DND-41 (cell line): ENCODE measurements at regions not wholly inside any gene's neighbourhood (a gene's known extent, or its start where the extent isn't known, plus 50 kb on each side); places are given as distances from the start of the nearest gene placed in this dataset.

Experiments used
- ATAC-seq: fragments of 200-7000 bp; cut with Tn5 transposase; 3 replicates; pipeline ENCODE4 v1.9.1; 2021; ENCODE audit warnings: low read depth; ENCODE audit not compliant: insufficient read depth
- DNase-seq: peaks from one replicate; pipeline ENCODE4 v3.0.0-alpha.2; 2020
- H2AFZ ChIP-seq: 2 replicates; pipeline ENCODE4 v1.6.0; 2012; ENCODE audit warnings: low read depth, low read length
- H3K27ac ChIP-seq: 2 replicates; pipeline ENCODE4 v1.5.1; 2012; ENCODE audit warnings: low read length, inconsistent platforms
- H3K27me3 ChIP-seq: fragments of 200-600 bp; sonication (generic); 2 replicates; pipeline ENCODE4 v1.6.0; 2012; ENCODE audit warnings: low read length, mild to moderate bottlenecking, inconsistent platforms; ENCODE audit not compliant: insufficient read depth, poor library complexity
- H3K36me3 ChIP-seq: 2 replicates; pipeline ENCODE4 v1.5.1; 2012; ENCODE audit warnings: low read length, inconsistent platforms; ENCODE audit not compliant: insufficient read depth
- H3K4me1 ChIP-seq: 2 replicates; pipeline ENCODE4 v1.5.1; 2012; ENCODE audit warnings: mild to moderate bottlenecking, low read length; ENCODE audit not compliant: insufficient read depth
- H3K4me2 ChIP-seq: 2 replicates; pipeline ENCODE4 v1.6.0; 2012; ENCODE audit warnings: mild to moderate bottlenecking, moderate library complexity, low read length, inconsistent platforms; ENCODE audit not compliant: insufficient read depth
- H3K4me3 ChIP-seq, 2 experiments: fragments of 200-600 bp in 1 of 2; shearing (Covaris generic) in 1 of 2; 2 replicates each; pipeline ENCODE4 v1.5.1; 2012 to 2016; ENCODE audit warnings: inconsistent platforms in 2 of 2, low read length in 2 of 2, mild to moderate bottlenecking in 2 of 2, low read depth in 1 of 2, moderate library complexity in 1 of 2
- H3K79me2 ChIP-seq: 2 replicates; pipeline ENCODE4 v1.6.0; 2012; ENCODE audit warnings: low read length, inconsistent platforms; ENCODE audit not compliant: insufficient read depth
- H3K9ac ChIP-seq: 2 replicates; pipeline ENCODE4 v1.6.0; 2012; ENCODE audit warnings: low read depth, mild to moderate bottlenecking, inconsistent platforms, low read length, moderate library complexity
- H3K9me3 ChIP-seq: 2 replicates; pipeline ENCODE4 v1.5.1; 2012; ENCODE audit warnings: low read length, moderate library complexity, mild to moderate bottlenecking, inconsistent platforms; ENCODE audit not compliant: insufficient read depth, severe bottlenecking
- H4K20me1 ChIP-seq: 2 replicates; pipeline ENCODE4 v1.6.0; 2012; ENCODE audit warnings: low read length; ENCODE audit not compliant: insufficient read depth
- CTCF ChIP-seq: IDR thresholded peaks from 2 replicates; pipeline ENCODE4 v1.5.1; 2012; ENCODE audit warnings: borderline replicate concordance, low read length, moderate library complexity, mild to moderate bottlenecking; ENCODE audit not compliant: poor library complexity, severe bottlenecking; ENCODE audit errors: extremely low read depth
- EZH2 ChIP-seq: IDR thresholded peaks from 3 replicates; pipeline ENCODE4 v1.6.1; 2012; ENCODE audit warnings: borderline replicate concordance, low read depth, mild to moderate bottlenecking, moderate library complexity, low read length, inconsistent platforms; ENCODE audit not compliant: severe bottlenecking

GRCh38 chr18:54100920-54101470 lies 123.5 kb downstream of the MBD2 start:
- ATAC-seq (no peak), DNase-seq (no peak)
- Histone ChIP-seq H3K4me2 (no peak overlapping the region), H3K4me3 (no peak overlapping the region), H3K4me1 (no peaks in the 10 kb centered on the region), H3K36me3 (no peaks in the 10 kb centered on the region), H4K20me1 (no peaks in the 10 kb centered on the region), H2AFZ (no peak overlapping the region), H3K27ac (no peak overlapping the region), H3K9ac (no peak overlapping the region), H3K27me3 (no peaks in the 10 kb centered on the region), H3K79me2 (no peaks in the 10 kb centered on the region), H3K9me3 (peaks cover 4% of the 10 kb centered on the region)
- TF ChIP-seq EZH2 (no peak), CTCF (no peak)

GRCh38 chr18:54100466-54100865 lies 124.0 kb downstream of the MBD2 start:
- no peak overlapping the region for H3K9ac ChIP-seq
- DNase-seq (no peak), ATAC-seq (no peak)
- H2AFZ ChIP-seq, result no peak overlapping the region
- H3K36me3 ChIP-seq, result no peaks in the 10 kb centered on the region
- no peaks in the 10 kb centered on the region for H4K20me1 ChIP-seq
- H3K27ac ChIP-seq, result no peak overlapping the region
- no peaks in the 10 kb centered on the region for H3K79me2 ChIP-seq
- H3K4me2 ChIP-seq, result no peak overlapping the region
- no peak for TF ChIP-seq CTCF
- TF ChIP-seq EZH2, result no peak
- no peaks in the 10 kb centered on the region for H3K4me1 ChIP-seq
- no peaks in the 10 kb centered on the region for H3K27me3 ChIP-seq
- no peak overlapping the region for H3K4me3 ChIP-seq
- H3K9me3 ChIP-seq, result peaks cover 4% of the 10 kb centered on the region

- H3K9ac ChIP-seq, result no peak overlapping the region
- H3K4me3 ChIP-seq, result no peak overlapping the region
- no peaks in the 10 kb centered on the region for H3K27me3 ChIP-seq
- no peak for ATAC-seq
- no peak overlapping the region for H2AFZ ChIP-seq
- H3K9me3 ChIP-seq, result peaks cover 4% of the 10 kb centered on the region
- no peaks in the 10 kb centered on the region for H3K79me2 ChIP-seq
- TF ChIP-seq EZH2, result no peak
- no peak for TF ChIP-seq CTCF
- H3K4me1 ChIP-seq, result no peaks in the 10 kb centered on the region
- no peaks in the 10 kb centered on the region for H4K20me1 ChIP-seq
- H3K27ac ChIP-seq, result no peak overlapping the region
- no peaks in the 10 kb centered on the region for H3K36me3 ChIP-seq
- H3K4me2 ChIP-seq, result no peak overlapping the region
- no peak for DNase-seq
Observed at GRCh38 chr18:54094474-54094873, 130.0 kb downstream of the MBD2 start.

- DNase-seq, result no peak
- H3K4me1 ChIP-seq, result no peaks in the 10 kb centered on the region
- no peak overlapping the region for H2AFZ ChIP-seq
- H3K9ac ChIP-seq, result no peak overlapping the region
- no peaks in the 10 kb centered on the region for H4K20me1 ChIP-seq
- no peak overlapping the region for H3K4me2 ChIP-seq
- H3K27ac ChIP-seq, result no peak overlapping the region
- no peaks in the 10 kb centered on the region for H3K36me3 ChIP-seq
- H3K79me2 ChIP-seq, result no peaks in the 10 kb centered on the region
- no peaks in the 10 kb centered on the region for H3K9me3 ChIP-seq
- TF ChIP-seq EZH2 (no peak), CTCF (no peak)
- no peaks in the 10 kb centered on the region for H3K27me3 ChIP-seq
- no peak overlapping the region for H3K4me3 ChIP-seq
- no peak for ATAC-seq
Observed at GRCh38 chr18:54090856-54091255, 133.6 kb downstream of the MBD2 start.
